Endothelial cell of umbilical vein (primary cell): ENCODE measurements at regions not wholly inside any gene's neighbourhood (a gene's known extent, or its start where the extent isn't known, plus 50 kb on each side); places are given as distances from the start of the nearest gene placed in this dataset.

Source experiments
- BruUV-seq: library from RNA; stranded (reverse); fragments of 400-500 nt; replicated peaks from 2 replicates; lab custom pipeline; 2021; lab: Mats Ljungman, UMichigan
- CTCF ChIA-PET: fragments of 300-600, 350-600 bp; sonication (Branson Sonifier 250); formaldehyde crosslinking; loops from one replicate; lab custom pipeline; 2021; ENCODE audit warnings: antibody characterized with exemption, inconsistent platforms; lab: Charles Lee
- POLR2A ChIA-PET: fragments of 300-600, 350-600 bp; sonication (Branson Sonifier 250); formaldehyde crosslinking; loops from one replicate; lab custom pipeline; 2021; ENCODE audit warnings: antibody characterized with exemption, inconsistent platforms; lab: Charles Lee
- DNase-seq: peaks from one replicate; pipeline ENCODE4 v3.0.0-alpha.2; 2011; ENCODE audit warnings: low read depth, low spot score
- FAIRE-seq: peaks from 2 replicates; lab custom pipeline; 2011; peaks lifted over from hg19 to GRCh38; lab: Jason Lieb, UNC
- H2AFZ ChIP-seq: 2 replicates; pipeline ENCODE4 v1.6.0; 2012; ENCODE audit warnings: low read depth, low read length, control low read depth, inconsistent platforms
- H3K27ac ChIP-seq: 2 replicates; pipeline ENCODE4 v1.5.1; 2011; ENCODE audit warnings: low read depth, mild to moderate bottlenecking, control low read depth, low read length, moderate library complexity; ENCODE audit not compliant: insufficient read depth
- H3K27me3 ChIP-seq, 2 experiments: 2 replicates each; pipeline versions ENCODE4 v1.6.0 to v1.6.1; 2011; ENCODE audit warnings: low read length in 2 of 2, mixed read lengths in 1 of 2; ENCODE audit not compliant: control insufficient read depth in 2 of 2, insufficient read depth in 2 of 2
- H3K36me3 ChIP-seq, 2 experiments: 2 replicates in 1 of 2; 3 replicates in 1 of 2; pipeline ENCODE4 v1.5.1; 2011; ENCODE audit warnings: low read length in 2 of 2, mild to moderate bottlenecking in 1 of 2, moderate library complexity in 1 of 2; ENCODE audit not compliant: control insufficient read depth in 2 of 2, insufficient read depth in 2 of 2; ENCODE audit errors: extremely low read depth in 1 of 2
- H3K4me1 ChIP-seq: 3 replicates; pipeline ENCODE4 v1.5.1; 2011; ENCODE audit warnings: mild to moderate bottlenecking, low read length; ENCODE audit not compliant: control insufficient read depth, insufficient read depth; ENCODE audit errors: extremely low read depth
- H3K4me2 ChIP-seq: 2 replicates; pipeline ENCODE4 v1.6.1; 2011; ENCODE audit warnings: low read length, control low read depth, mixed read lengths; ENCODE audit not compliant: insufficient read depth
- H3K4me3 ChIP-seq, 3 experiments: fragments of 200-600 bp in 1 of 3; sonication (generic), shearing (Covaris generic) in 1 of 3; replicated peaks in 1 of 3; 2 replicates each; pipeline ENCODE4 v1.5.1; 2011 to 2016; ENCODE audit warnings: control low read depth in 3 of 3, low read length in 3 of 3, mild to moderate bottlenecking in 2 of 3, inconsistent platforms in 1 of 3, low read depth in 1 of 3, moderate library complexity in 1 of 3; ENCODE audit not compliant: insufficient read depth in 1 of 3
- H3K79me2 ChIP-seq: 2 replicates; pipeline ENCODE4 v1.6.0; 2012; ENCODE audit warnings: low read length, inconsistent platforms; ENCODE audit not compliant: control insufficient read depth, insufficient read depth
- H3K9ac ChIP-seq: replicated peaks from 2 replicates; pipeline ENCODE3; 2011; ENCODE audit warnings: low read length, control low read depth; ENCODE audit not compliant: insufficient read depth; ENCODE audit errors: extremely low read depth
- H3K9me1 ChIP-seq: replicated peaks from 3 replicates; pipeline ENCODE4 v1.6.0; 2011; ENCODE audit warnings: mild to moderate bottlenecking, low read length; ENCODE audit not compliant: control insufficient read depth, insufficient read depth; ENCODE audit errors: extremely low read depth
- H3K9me3 ChIP-seq: replicated peaks from 2 replicates; pipeline ENCODE4 v1.5.1; 2012; ENCODE audit warnings: low read length, inconsistent platforms; ENCODE audit not compliant: control insufficient read depth, insufficient read depth
- H4K20me1 ChIP-seq: replicated peaks from 2 replicates; pipeline ENCODE3; 2011; ENCODE audit warnings: mild to moderate bottlenecking, low read length; ENCODE audit not compliant: control insufficient read depth, insufficient read depth; ENCODE audit errors: extremely low read depth
- CTCF ChIP-seq, 2 donors: IDR thresholded peaks; 1 replicate in 1 of 2; 2 replicates in 1 of 2; pipeline ENCODE4 v1.5.1; 2011; ENCODE audit warnings: low read length in 2 of 2, mild to moderate bottlenecking in 2 of 2, moderate library complexity in 2 of 2, control low read depth in 1 of 2, inconsistent platforms in 1 of 2, low read depth in 1 of 2; ENCODE audit not compliant: insufficient read depth in 1 of 2; ENCODE audit errors: extremely low read depth in 1 of 2
- EZH2 ChIP-seq: IDR thresholded peaks from 2 replicates; pipeline ENCODE4 v1.6.1; 2012; ENCODE audit warnings: borderline replicate concordance, low read depth, mild to moderate bottlenecking, moderate library complexity, low read length, inconsistent platforms; ENCODE audit not compliant: severe bottlenecking
- FOS ChIP-seq: IDR thresholded peaks from 2 replicates; pipeline ENCODE4 v1.6.1; 2011; ENCODE audit warnings: mild to moderate bottlenecking, low read length, moderate library complexity, borderline replicate concordance; ENCODE audit not compliant: insufficient read depth
- GATA2 ChIP-seq: IDR thresholded peaks from 2 replicates; pipeline ENCODE4 v1.7.0; 2011; ENCODE audit warnings: low read depth, mild to moderate bottlenecking, moderate library complexity, mixed read lengths, low read length; ENCODE audit not compliant: insufficient read length, insufficient read depth
- JUN ChIP-seq: IDR thresholded peaks from 2 replicates; pipeline ENCODE4 v1.6.1; 2011; ENCODE audit warnings: borderline replicate concordance, low read depth; ENCODE audit not compliant: insufficient read length, insufficient read depth
- MAX ChIP-seq: IDR thresholded peaks from 2 replicates; pipeline ENCODE4 v1.6.1; 2011; ENCODE audit not compliant: insufficient read depth, insufficient read length
- MYC ChIP-seq: IDR thresholded peaks from one replicate; pipeline ENCODE4 v1.6.1; 2011; ENCODE audit warnings: mild to moderate bottlenecking, low read depth, low read length
- POLR2A ChIP-seq: IDR thresholded peaks from 2 replicates; pipeline ENCODE4 v1.6.1; 2012; ENCODE audit warnings: low read depth, mild to moderate bottlenecking, control low read depth, low read length
- POLR2AphosphoS5 ChIP-seq: IDR thresholded peaks from 2 replicates; pipeline ENCODE4 v1.6.1; 2012; ENCODE audit warnings: low read depth, mild to moderate bottlenecking, control low read depth, low read length, moderate library complexity; ENCODE audit not compliant: insufficient read depth
- dilution Hi-C: fragments of 300-500 bp; cut with MboI; formaldehyde crosslinking; loops from one replicate; pipeline ENCODE4 v1.15.0; 2019; ENCODE audit warnings: low sequenced_read_pairs; ENCODE audit not compliant: extremely low pct_ligation_motif_present
- intact Hi-C: fragments of 100-400 bp; cut with micrococcal nuclease; formaldehyde crosslinking; loops from one replicate; pipeline ENCODE4 v1.10.0; 2022

- Histone ChIP-seq H3K27me3 (no peaks in the 10 kb centered on the region), H3K4me3 (no peak overlapping the region), H3K27ac (no peak overlapping the region), H3K9ac (no peak overlapping the region), H3K36me3 (no peaks in the 10 kb centered on the region), H4K20me1 (no peaks in the 10 kb centered on the region), H3K9me3 (no peaks in the 10 kb centered on the region), H3K4me1 (no peaks in the 10 kb centered on the region), H3K9me1 (no peaks in the 10 kb centered on the region), H3K4me2 (no peak overlapping the region), H3K79me2 (no peaks in the 10 kb centered on the region), H2AFZ (no peak overlapping the region)
- TF ChIP-seq FOS (no peak), EZH2 (no peak), POLR2A (no peak), JUN (no peak), CTCF (IDR thresholded peaks at IDR 0.05; ENCODE audit: extremely low read depth in 1 of 2, insufficient read depth in 1 of 2, low read depth in 1 of 2, low read length in 2 of 2) (no peak), MYC (no peak), POLR2AphosphoS5 (no peak), MAX (no peak), GATA2 (no peak)
- dilution Hi-C loops (no loop called here), intact Hi-C loops (no loop called here)
- CTCF ChIA-PET, result no interaction called here
- no TSS peak for BruUV-seq
- POLR2A ChIA-PET, result no interaction called here
- DNase-seq (no peak), FAIRE-seq (no peak)
These were observed 356.2 kb downstream of the AJAP1 start for GRCh38 chr1:5010656-5011055.
